Sciatic nerve (tissue), 2 donors: ENCODE measurements at regions not wholly inside any gene's neighbourhood (a gene's known extent, or its start where the extent isn't known, plus 50 kb on each side); places are given as distances from the start of the nearest gene placed in this dataset.

Experiments used
- ATAC-seq: fragments of 200-7000 bp; cut with Tn5 transposase; one replicate; pipeline ENCODE4 v1.9.1; 2020; ENCODE audit warnings: mild to moderate bottlenecking, moderate library complexity
- DNase-seq: peaks from one replicate; pipeline ENCODE4 v3.0.0-alpha.2; 2020; ENCODE audit warnings: low spot score
- intact Hi-C: fragments of 100-400 bp; cut with DNase I; formaldehyde crosslinking; loops from one replicate; pipeline ENCODE4 v1.14.2; 2022
- donor health status: DM: no; HTN: no; CAD: no.
- donor health status: DM: no; HTN: no; CAD: no.

- DNase-seq, result no peak
- intact Hi-C loops, result no loop called here
- no peak for ATAC-seq
These were observed 228.6 kb downstream of the TBXT start for GRCh38 chr6:165939047-165939446.

- DNase-seq, result no peak
- intact Hi-C loops, result no loop called here
- ATAC-seq, result no peak
These were observed 229.9 kb downstream of the TBXT start for GRCh38 chr6:165937564-165938358.

- ATAC-seq (no peak), DNase-seq (no peak)
- intact Hi-C loops, result no loop called here
These were observed 231.0 kb downstream of the TBXT start for GRCh38 chr6:165936660-165937059.

GRCh38 chr6:165936096-165936495 is 231.6 kb downstream of the TBXT start:
- intact Hi-C loops, result no loop called here
- DNase-seq (no peak), ATAC-seq (no peak)

DNA sequence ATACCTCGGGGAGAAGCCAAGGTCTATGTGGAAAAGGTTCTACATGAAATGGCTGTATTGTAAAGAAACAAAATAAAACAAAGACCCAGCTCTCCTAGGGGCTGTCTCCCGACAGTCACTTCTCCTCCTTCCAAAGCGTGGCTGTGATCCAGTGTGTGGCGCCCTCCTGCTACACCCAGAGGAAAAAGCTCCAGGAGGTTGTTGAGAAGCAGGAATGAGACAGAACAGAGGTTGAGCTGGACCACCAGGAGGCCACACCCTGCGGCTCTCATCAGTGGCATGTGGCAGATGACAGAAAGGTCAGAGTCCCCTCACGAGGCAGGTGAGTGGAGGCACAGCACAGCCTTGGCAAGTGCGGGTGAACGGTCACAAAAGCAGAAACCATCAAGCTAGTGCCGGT is 236.0 kb downstream of the TBXT start:
- no peak for ATAC-seq
- no peak for DNase-seq
- intact Hi-C loops, result no loop called here

- intact Hi-C loops, result no loop called here
- DNase-seq (no peak), ATAC-seq (no peak)
These were observed 236.9 kb downstream of the TBXT start for GRCh38 chr6:165930668-165931214.

DNA sequence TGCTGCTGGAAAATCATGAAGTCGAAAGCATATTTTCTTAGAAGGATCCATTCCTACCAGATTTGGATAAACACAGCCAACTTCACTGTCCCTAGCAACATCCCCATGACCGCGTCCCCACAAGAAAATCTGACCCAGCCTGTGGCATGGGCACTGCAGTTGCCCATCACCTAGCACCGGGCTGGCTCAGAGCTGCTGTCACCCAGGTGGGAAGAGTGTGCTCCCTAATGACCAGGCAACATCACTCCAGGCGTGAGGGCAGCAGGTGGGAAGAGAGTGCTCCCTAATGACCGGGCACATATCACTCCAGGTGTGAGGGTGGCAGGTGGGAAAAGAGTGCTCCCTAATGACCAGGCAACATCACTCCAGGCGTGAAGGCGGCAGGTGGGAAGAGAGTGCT is 238.0 kb downstream of the TBXT start:
- DNase-seq, result no peak
- intact Hi-C loops, result no loop called here
- ATAC-seq, result no peak

DNA sequence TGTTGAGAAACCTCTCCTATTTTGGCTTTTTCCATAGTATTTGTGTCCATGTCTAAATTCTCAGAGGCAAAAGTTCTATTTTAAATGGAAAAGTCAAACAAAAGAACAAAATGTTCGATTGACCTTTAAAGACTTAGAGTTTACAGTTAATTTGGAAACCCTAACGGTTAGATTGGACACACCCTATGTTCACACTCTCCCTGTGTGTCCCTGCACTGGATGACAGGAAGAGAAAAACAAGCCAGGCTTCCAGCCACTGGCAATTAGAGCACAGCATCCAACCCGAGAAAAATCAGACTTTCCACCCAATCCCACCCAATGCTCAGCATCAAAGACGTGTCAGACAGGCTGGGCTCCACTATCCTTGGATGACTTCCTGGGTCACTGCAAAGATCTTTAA is 241.3 kb downstream of the TBXT start:
- ATAC-seq, result no peak
- no peak for DNase-seq
- intact Hi-C loops, result no loop called here

DNA sequence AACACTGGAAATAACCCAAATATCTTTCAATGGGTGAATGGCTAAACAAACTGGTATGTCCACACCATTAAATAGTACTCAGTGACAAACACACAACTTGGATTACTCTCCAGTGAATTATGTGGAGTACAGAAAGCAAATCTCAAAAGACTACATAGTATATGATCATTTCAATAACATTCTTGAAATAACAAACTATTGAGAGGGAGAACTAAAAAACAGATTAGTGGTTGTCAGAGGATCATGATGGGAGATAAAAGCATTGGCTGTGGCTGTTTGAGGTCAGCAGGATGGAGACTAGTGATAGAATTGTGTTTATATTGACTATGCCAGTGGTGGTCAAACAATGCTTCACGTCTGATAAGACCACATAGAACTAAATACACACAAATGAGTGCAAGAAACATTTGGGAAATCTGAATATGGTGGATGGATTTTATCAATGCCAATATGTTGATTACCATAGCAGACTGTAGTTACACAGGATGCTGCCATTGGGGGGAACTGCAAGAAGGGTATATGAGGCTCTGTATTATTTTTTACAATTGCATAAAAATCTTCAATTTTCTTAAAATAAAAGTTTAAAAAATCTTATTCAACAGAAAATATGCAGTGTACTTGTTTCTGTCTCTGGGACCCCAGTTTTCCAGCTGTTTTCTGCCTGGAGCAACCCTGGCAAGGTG is 242.0 kb downstream of the TBXT start:
- intact Hi-C loops, result no loop called here
- ATAC-seq (no peak), DNase-seq (no peak)

- ATAC-seq (no peak), DNase-seq (no peak)
- intact Hi-C loops, result no loop called here
These were observed 245.3 kb downstream of the TBXT start for GRCh38 chr6:165922309-165922794.

DNA sequence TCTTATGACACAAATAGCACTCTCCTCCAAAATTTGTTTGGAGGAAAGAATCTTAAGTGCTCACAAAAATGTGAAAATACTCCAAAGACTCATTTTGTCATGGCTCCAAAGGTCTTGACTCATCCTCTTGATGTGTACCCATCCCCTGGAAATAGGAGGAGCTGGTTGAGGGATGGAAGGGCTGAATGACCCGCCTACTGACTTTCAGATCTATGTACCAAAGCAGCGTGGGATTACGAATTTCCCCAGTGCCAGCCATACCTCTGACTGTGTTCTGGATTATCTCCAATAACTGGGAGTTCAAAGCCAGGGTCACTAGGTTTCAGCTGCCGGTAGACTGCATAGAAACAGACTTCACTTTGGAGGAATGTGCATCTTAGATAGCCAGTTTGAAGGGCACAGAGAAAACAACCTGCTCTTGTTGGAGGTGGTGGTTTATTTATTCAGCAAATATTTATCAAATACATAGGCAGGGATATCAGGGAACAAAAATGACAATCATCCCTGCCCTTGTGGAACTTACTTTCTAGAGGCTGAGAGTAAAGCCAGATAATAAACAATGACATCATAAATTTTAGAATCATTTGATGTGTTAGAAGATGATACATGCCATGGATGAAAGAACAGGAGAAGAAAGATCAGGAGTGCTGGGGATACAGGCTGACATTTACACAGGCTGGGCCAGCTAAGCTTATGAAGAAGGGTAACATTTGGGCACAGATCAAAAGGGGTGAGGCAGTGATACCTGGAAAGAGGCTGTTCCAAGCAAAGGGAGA is 246.6 kb downstream of the TBXT start:
- intact Hi-C loops, result no loop called here
- no peak for DNase-seq

GRCh38 chr6:165917576-165917975 is 250.1 kb downstream of the TBXT start:
- ATAC-seq (no peak), DNase-seq (no peak)
- intact Hi-C loops, result no loop called here

More for the DNA sequence above, 246.6 kb downstream of the TBXT start:
- ATAC-seq, result no peak

DNA sequence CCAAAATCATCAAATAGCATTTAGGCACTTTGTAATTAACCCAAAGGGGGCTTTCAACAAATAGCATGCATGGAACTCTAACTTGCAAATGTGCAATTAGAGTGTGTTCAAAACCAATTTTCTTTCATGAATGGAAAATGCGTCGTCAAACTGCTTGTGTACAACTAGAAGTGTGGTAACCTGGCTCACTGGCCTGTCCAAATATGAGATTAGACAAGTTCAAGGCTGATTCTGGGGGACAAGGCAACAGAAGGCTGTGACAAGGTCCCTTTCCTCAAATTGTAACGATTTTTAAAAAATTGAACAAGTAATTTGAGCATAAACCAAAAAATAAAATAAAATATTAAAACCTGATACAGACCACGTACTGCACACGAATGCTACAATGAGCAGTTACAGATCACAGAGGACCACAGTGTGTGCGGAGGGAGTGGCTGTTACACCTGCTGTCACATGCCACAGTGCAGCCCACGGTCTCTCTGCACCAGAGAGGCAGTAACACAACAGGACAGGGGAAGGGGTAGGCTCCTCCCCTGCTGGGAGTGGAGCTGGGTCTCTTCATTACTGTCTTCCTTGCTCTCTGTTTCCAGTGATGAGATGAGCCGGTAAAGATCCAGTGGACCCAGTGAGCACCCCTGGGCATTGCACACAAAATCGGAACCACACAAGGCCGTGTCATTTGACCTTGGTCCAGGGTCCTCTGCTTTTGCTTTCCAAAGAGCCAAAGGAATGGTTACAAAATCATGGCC is 252.2 kb upstream of the PDE10A start:
- ATAC-seq (no peak), DNase-seq (no peak)
- intact Hi-C loops, result no loop called here

DNA sequence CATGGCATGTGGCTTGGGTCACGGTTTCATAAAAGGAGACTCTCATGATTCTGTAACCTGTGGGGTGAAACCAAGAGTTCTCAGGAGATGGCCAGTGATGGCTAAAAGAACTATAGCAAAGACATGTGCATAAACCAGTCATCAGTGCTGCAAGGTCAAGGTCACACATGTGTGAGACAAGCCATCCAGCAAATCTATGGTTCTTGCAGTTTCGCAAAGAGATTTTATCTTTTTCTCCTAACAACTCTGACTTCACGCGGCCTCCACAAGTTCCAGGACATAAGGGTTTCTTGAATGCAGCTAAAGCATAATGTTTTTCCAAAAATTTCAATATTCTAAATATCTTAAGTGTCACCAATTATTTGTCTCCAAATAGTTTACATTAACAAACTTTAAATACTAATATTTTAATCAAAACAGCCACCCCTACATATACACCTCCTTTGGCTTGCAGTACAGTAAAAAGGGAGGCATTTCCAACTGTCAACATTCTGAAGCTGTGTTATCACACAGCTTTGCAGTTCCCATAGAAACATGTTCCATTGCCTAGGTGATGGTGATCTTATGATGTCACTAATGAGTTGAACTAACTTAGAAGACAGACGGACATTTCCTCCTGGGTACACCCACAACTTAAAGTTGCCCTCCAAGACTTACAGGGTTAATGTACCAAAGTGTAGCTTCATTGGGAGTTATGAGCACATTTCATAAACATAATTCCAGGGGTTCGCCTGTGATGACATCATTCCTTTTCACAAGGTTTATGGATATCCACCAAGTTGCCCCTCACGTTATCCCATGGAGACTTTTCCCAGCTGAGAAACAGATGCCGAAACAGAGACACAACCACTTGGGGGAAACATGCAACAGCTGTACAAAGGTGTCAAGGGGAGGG is 250.9 kb upstream of the PDE10A start:
- DNase-seq, result no peak
- intact Hi-C loops, result no loop called here
- no peak for ATAC-seq

DNA sequence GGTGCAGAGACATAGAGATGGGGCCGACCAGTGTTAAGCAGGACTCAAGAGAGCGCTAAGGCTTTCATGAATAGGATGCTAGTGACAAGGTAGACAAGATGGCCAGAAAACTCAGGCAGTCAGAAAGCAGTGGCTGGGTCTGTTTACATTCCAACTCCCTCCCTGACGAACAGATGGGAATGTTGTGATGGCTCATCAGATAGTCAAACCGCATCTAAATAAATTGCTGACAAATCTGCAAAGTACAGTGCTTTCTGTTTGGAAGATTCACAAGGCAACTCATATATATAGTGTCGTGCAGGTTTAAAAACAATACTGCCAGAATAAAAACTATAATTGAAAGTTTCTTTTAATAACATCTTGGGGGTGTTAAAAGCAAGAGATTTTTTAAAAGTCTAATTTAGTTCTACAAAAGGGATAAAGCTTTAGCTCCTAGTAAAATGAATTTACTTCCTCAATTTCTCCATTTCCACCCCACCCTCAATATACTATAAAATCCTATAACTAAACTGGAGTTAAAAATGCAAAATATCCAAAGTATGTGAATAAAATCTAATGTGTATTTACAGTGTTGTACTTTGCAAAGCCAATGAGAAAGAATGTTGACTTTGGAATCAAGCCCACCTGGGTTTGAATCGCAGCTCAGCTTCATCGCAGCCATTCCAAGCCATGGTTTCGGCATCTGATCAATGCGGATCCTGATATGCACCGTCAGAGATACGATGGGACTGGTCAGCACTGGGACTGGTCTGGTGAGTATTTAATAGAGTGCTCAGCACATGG is 247.3 kb upstream of the PDE10A start:
- intact Hi-C loops, result no loop called here
- no peak for DNase-seq
- no peak for ATAC-seq

DNA sequence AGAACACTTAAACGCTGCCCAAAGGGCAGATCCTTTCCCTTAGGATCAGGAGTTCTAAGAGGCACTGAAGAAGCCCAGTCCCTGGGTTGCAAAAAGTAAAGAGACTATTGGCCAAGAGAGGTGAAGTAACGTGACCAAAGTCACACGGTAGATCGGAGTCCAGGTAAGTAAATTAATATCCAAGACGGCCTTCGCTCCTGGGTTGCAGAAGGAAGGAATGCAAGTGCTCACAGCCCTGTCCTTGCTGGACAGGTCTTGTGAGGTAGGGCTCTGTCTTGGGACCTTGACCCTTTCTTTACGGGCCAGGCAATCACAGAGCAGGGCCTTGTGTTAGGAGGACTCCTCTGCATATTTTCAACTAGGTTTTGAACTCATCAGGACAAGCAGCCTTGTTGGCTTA is 243.7 kb upstream of the PDE10A start:
- ATAC-seq (no peak), DNase-seq (no peak)
- intact Hi-C loops, result no loop called here

- no peak for ATAC-seq
- intact Hi-C loops, result no loop called here
- DNase-seq, result no peak
These were observed 242.7 kb upstream of the PDE10A start for GRCh38 chr6:165905744-165906143.
